Small intestine (tissue), 7 donors: ENCODE measurements at regions not wholly inside any gene's neighbourhood (a gene's known extent, or its start where the extent isn't known, plus 50 kb on each side); places are given as distances from the start of the nearest gene placed in this dataset.

ENCODE experiments used
- DNase-seq, 2 donors: peaks; one replicate each; pipeline versions ENCODE4 v3.0.0 to v3.0.0-alpha.2; 2013
- FAIRE-seq: peaks from 2 replicates; lab custom pipeline; 2012; peaks lifted over from hg19 to GRCh38; lab: Jason Lieb, UNC
- H3K27ac ChIP-seq, 3 donors: one replicate each; pipeline ENCODE4 v1.5.1; 2013; ENCODE audit warnings: low read length in 2 of 3, mild to moderate bottlenecking in 2 of 3, control low read depth in 1 of 3, inconsistent platforms in 1 of 3, low read depth in 1 of 3, moderate library complexity in 1 of 3
- H3K27me3 ChIP-seq, 3 donors: one replicate each; pipeline ENCODE4 v1.6.1; 2013; ENCODE audit warnings: low read length in 3 of 3, inconsistent platforms in 1 of 3; ENCODE audit not compliant: control insufficient read depth in 3 of 3, insufficient read depth in 3 of 3
- H3K36me3 ChIP-seq, 3 donors: one replicate each; pipeline ENCODE4 v1.6.1; 2013; ENCODE audit warnings: low read length in 3 of 3, inconsistent platforms in 1 of 3, low read depth in 1 of 3, mild to moderate bottlenecking in 1 of 3, moderate library complexity in 1 of 3; ENCODE audit not compliant: control insufficient read depth in 3 of 3, insufficient read depth in 2 of 3
- H3K4me1 ChIP-seq, 3 donors: one replicate each; pipeline ENCODE4 v1.6.1; 2013; ENCODE audit warnings: low read length in 2 of 3, inconsistent platforms in 1 of 3, low read depth in 1 of 3, mild to moderate bottlenecking in 1 of 3, moderate library complexity in 1 of 3; ENCODE audit not compliant: control insufficient read depth in 3 of 3, insufficient read depth in 2 of 3
- H3K4me3 ChIP-seq, 3 donors: one replicate each; pipeline ENCODE4 v1.5.1; 2013; ENCODE audit warnings: low read length in 3 of 3, control low read depth in 1 of 3, inconsistent platforms in 1 of 3, low read depth in 1 of 3, mild to moderate bottlenecking in 1 of 3, moderate library complexity in 1 of 3
- H3K9me3 ChIP-seq, 2 donors: one replicate each; pipeline ENCODE4 v1.6.1; 2013; ENCODE audit warnings: low read depth in 1 of 2, low read length in 1 of 2; ENCODE audit not compliant: control insufficient read depth in 2 of 2, insufficient read depth in 1 of 2
- WGBS, 3 donors: extraction: QIAGEN DNeasy Blood & Tissue Kit; methylation state at CpG; one replicate each; pipeline ENCODE4 v1.1.7; 2013; 5-methylcytosine and 5-hydroxymethylcytosine counted together
- donor health status: healthy with polysubstance abuse.
- donor health status: control.
- donor health status: control.
- donor health status: Bipolar disorder and iron deficiency.
- donor health status: healthy.

DNA sequence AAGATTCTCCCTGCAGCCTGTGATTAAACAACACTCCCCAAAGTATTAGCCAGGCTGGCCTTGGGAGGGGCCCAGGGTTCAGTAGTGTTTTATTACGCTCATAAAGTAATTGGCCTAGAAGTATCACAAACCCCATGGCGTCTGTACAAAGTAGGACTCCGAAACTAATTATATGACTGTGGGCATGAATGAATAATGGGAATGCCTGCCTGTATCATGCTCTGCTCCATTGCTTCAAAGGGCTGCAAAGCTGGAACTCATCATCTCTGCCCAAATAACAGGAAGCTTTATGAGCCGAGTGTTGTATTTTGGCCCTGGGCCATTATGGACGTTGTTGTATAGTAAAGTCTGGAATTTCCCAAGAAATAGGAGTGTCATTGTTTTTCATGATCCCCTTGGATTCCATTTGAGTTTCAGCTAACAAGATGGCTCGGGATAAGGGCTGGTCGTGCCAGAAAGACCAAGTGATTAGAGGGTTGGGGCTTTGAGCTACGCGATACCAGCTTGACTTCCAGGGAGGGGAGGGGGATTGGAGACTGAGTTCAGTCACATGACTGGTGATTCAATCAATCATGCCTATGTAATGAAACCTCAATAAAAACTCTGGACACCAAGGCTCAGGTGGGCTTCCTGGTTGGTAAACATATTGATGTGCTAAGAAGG is 65.3 kb upstream of the NPTX2 start:
- Histone ChIP-seq H3K36me3 (no peaks in the 10 kb centered on the region), H3K4me1 (no peaks in the 10 kb centered on the region), H3K4me3 (no peak overlapping the region), H3K9me3 (peaks cover 0 to 14% of the 10 kb centered on the region in 2 donors), H3K27me3 (no peaks in the 10 kb centered on the region), H3K27ac (no peak overlapping the region)
- peak; percentile 46 to 67 for DNase-seq
- FAIRE-seq: no peak
- 16 to 40% (median 33%) methylated on average over 9 of the region's 9 CpGs for whole genome bisulfite sequencing, 3 donors

DNA sequence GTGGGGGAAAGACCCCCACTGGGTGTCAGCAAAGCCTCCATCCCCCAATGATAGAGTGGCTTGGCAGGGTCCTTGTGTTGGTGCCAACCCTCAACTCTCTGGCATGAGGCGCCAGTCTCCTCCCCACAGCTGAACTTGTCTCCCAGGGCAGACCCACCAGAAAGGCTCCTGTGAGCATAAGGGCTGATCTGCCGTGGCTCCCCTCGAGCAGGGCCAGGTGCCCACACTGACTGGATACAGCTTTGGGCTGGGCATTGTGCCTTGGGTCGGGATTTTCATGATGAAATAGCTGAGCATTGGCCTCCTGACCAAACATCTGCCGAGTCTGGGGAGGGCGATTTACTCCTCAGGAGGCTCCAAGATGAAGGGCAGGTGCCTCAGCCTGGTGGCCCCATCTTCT is 68.1 kb upstream of the NPTX2 start:
- no peak overlapping the region for H3K27ac ChIP-seq
- H3K36me3 ChIP-seq: no peaks in the 10 kb centered on the region
- H3K4me3 ChIP-seq: no peak overlapping the region
- H3K4me1 ChIP-seq: no peaks in the 10 kb centered on the region
- FAIRE-seq (no peak), DNase-seq (no peak)
- 62 to 75% (median 73%) methylated on average over 6 of the region's 6 CpGs for WGBS, 3 donors
- peaks cover 0 to 14% of the 10 kb centered on the region in 2 donors for H3K9me3 ChIP-seq
- H3K27me3 ChIP-seq: no peaks in the 10 kb centered on the region

- Histone ChIP-seq H3K27ac (no peak overlapping the region), H3K36me3 (no peaks in the 10 kb centered on the region), H3K4me1 (no peaks in the 10 kb centered on the region), H3K9me3 (peaks cover 0 to 14% of the 10 kb centered on the region in 2 donors), H3K27me3 (no peaks in the 10 kb centered on the region), H3K4me3 (no peak overlapping the region)
- no peak for FAIRE-seq
- DNase-seq: no peak
- WGBS, 3 donors: 91 to 100% (median 96%) methylated on average over 2 of the region's 2 CpGs
These were observed 68.7 kb upstream of the NPTX2 start for GRCh38 chr7:98548370-98548769.

DNA sequence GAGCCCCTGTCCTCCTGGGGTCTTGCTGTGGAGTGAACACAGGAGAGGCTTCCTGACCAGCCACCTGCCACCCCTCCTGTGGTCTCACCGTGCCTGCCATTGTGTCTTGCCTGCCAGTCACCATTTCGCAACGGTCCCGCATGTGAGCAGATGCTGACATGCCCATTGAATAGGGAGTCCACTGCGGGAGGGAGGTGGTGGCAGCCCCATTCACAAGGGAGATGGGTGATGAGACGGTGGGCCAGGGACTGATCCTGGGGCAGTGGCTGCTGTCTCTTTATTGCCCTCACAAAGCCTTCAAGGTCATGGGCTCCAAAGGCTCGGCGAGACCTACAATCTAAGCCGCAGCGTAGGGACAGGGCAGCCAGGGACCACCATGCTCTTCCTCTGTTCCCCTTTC is 76.0 kb upstream of the NPTX2 start:
- Histone ChIP-seq H3K27me3 (no peaks in the 10 kb centered on the region), H3K9me3 (no peaks in the 10 kb centered on the region), H3K4me3 (no peak overlapping the region), H3K27ac (no peak overlapping the region), H3K36me3 (no peaks in the 10 kb centered on the region), H3K4me1 (no peaks in the 10 kb centered on the region)
- DNase-seq: no peak
- WGBS, 3 donors: 81 to 90% (median 82%) methylated on average over 10 of the region's 10 CpGs
- FAIRE-seq: no peak

DNA sequence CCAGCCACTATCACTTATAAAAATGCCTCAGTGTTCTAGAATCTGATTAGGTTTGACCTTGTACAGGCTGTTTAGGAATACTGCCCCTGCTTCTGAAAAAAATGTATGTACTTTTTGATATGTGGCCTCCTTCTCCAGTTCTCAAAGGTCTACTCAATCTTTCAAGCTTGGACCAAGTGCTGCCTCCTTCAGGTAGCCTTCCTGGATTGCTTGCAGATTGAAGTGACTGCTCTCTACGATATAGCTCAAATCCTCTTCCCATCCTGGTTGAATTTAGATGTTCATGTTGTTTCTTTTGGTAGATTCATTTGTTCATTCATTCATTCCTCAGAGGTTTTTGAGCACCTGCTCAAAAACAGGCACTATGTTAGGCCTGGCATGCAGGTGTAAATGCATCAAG is 77.2 kb upstream of the NPTX2 start:
- FAIRE-seq (no peak), DNase-seq (no peak)
- WGBS, 3 donors: 64 to 82% (median 74%) methylated on average over 1 of the region's 1 CpG
- Histone ChIP-seq H3K9me3 (no peaks in the 10 kb centered on the region), H3K4me1 (no peaks in the 10 kb centered on the region), H3K36me3 (no peaks in the 10 kb centered on the region), H3K4me3 (no peak overlapping the region), H3K27me3 (no peaks in the 10 kb centered on the region), H3K27ac (no peak overlapping the region)

DNA sequence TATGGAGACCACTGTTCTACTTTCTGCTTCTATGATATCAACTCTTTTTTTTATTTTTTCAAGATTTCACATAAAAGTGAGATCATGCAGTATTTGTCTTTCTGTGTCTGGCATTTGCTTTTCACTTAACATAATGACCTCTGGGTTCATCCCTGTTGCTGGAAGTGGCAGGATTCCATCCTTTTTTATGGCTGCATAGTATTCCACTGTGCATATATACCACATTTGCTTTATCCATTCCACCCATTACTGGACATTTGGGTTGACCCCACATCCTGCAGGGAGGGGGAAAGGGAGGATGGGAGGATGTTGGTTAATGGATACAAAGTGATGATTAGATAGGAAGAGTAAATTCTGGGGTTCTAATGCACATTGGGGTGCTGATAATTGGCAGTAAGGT is 80.3 kb upstream of the NPTX2 start:
- DNase-seq (no peak), FAIRE-seq (no peak)
- H3K4me3 ChIP-seq: no peak overlapping the region
- H3K4me1 ChIP-seq: no peaks in the 10 kb centered on the region
- peaks cover 0 to 6% of the 10 kb centered on the region in 2 donors for H3K9me3 ChIP-seq
- H3K36me3 ChIP-seq: no peaks in the 10 kb centered on the region
- H3K27ac ChIP-seq: no peak overlapping the region
- H3K27me3 ChIP-seq: no peaks in the 10 kb centered on the region

- Histone ChIP-seq H3K27ac (no peak overlapping the region), H3K4me1 (no peaks in the 10 kb centered on the region), H3K27me3 (no peaks in the 10 kb centered on the region), H3K36me3 (no peaks in the 10 kb centered on the region), H3K9me3 (peaks cover 0 to 12% of the 10 kb centered on the region in 2 donors), H3K4me3 (no peak overlapping the region)
- 85 to 88% (median 87%) methylated on average over 7 of the region's 7 CpGs for WGBS, 3 donors
- FAIRE-seq (no peak), DNase-seq (no peak)
These were observed 82.6 kb upstream of the NPTX2 start for GRCh38 chr7:98534493-98534892.

- Histone ChIP-seq H3K4me1 (no peaks in the 10 kb centered on the region), H3K36me3 (no peaks in the 10 kb centered on the region), H3K27ac (no peak overlapping the region), H3K27me3 (no peaks in the 10 kb centered on the region), H3K4me3 (no peak overlapping the region), H3K9me3 (peaks cover 0 to 12% of the 10 kb centered on the region in 2 donors)
- FAIRE-seq (no peak), DNase-seq (no peak)
- WGBS, 3 donors: 66 to 78% (median 76%) methylated on average over 3 of the region's 3 CpGs
These were observed 85.4 kb upstream of the NPTX2 start for GRCh38 chr7:98531717-98532116.

- DNase-seq (no peak), FAIRE-seq (no peak)
- H3K4me1 ChIP-seq: no peaks in the 10 kb centered on the region
- no peaks in the 10 kb centered on the region for H3K27me3 ChIP-seq
- H3K4me3 ChIP-seq: no peak overlapping the region
- no peak overlapping the region for H3K27ac ChIP-seq
- 61 to 71% (median 71%) methylated on average over 8 of the region's 8 CpGs for WGBS, 3 donors
- H3K9me3 ChIP-seq: peaks cover 0 to 12% of the 10 kb centered on the region in 2 donors
- no peaks in the 10 kb centered on the region for H3K36me3 ChIP-seq
These were observed 89.0 kb upstream of the NPTX2 start for GRCh38 chr7:98528079-98528478.
